Endothelial cell of umbilical vein (primary cell): ENCODE measurements at regions not wholly inside any gene's neighbourhood (a gene's known extent, or its start where the extent isn't known, plus 50 kb on each side); places are given as distances from the start of the nearest gene placed in this dataset.

Experiments used
- CTCF ChIP-seq, 2 donors: IDR thresholded peaks; 1 replicate in 1 of 2; 2 replicates in 1 of 2; pipeline ENCODE4 v1.5.1; 2011; ENCODE audit warnings: low read length in 2 of 2, mild to moderate bottlenecking in 2 of 2, moderate library complexity in 2 of 2, control low read depth in 1 of 2, inconsistent platforms in 1 of 2, low read depth in 1 of 2; ENCODE audit not compliant: insufficient read depth in 1 of 2; ENCODE audit errors: extremely low read depth in 1 of 2
- EZH2 ChIP-seq: IDR thresholded peaks from 2 replicates; pipeline ENCODE4 v1.6.1; 2012; ENCODE audit warnings: borderline replicate concordance, low read depth, mild to moderate bottlenecking, moderate library complexity, low read length, inconsistent platforms; ENCODE audit not compliant: severe bottlenecking
- FOS ChIP-seq: IDR thresholded peaks from 2 replicates; pipeline ENCODE4 v1.6.1; 2011; ENCODE audit warnings: mild to moderate bottlenecking, low read length, moderate library complexity, borderline replicate concordance; ENCODE audit not compliant: insufficient read depth
- GATA2 ChIP-seq: IDR thresholded peaks from 2 replicates; pipeline ENCODE4 v1.7.0; 2011; ENCODE audit warnings: low read depth, mild to moderate bottlenecking, moderate library complexity, mixed read lengths, low read length; ENCODE audit not compliant: insufficient read length, insufficient read depth
- JUN ChIP-seq: IDR thresholded peaks from 2 replicates; pipeline ENCODE4 v1.6.1; 2011; ENCODE audit warnings: borderline replicate concordance, low read depth; ENCODE audit not compliant: insufficient read length, insufficient read depth
- MAX ChIP-seq: IDR thresholded peaks from 2 replicates; pipeline ENCODE4 v1.6.1; 2011; ENCODE audit not compliant: insufficient read depth, insufficient read length
- MYC ChIP-seq: IDR thresholded peaks from one replicate; pipeline ENCODE4 v1.6.1; 2011; ENCODE audit warnings: mild to moderate bottlenecking, low read depth, low read length
- POLR2A ChIP-seq: IDR thresholded peaks from 2 replicates; pipeline ENCODE4 v1.6.1; 2012; ENCODE audit warnings: low read depth, mild to moderate bottlenecking, control low read depth, low read length
- POLR2AphosphoS5 ChIP-seq: IDR thresholded peaks from 2 replicates; pipeline ENCODE4 v1.6.1; 2012; ENCODE audit warnings: low read depth, mild to moderate bottlenecking, control low read depth, low read length, moderate library complexity; ENCODE audit not compliant: insufficient read depth

- no peak for TF ChIP-seq CTCF (IDR thresholded peaks at IDR 0.05; ENCODE audit: extremely low read depth in 1 of 2, insufficient read depth in 1 of 2, low read depth in 1 of 2, low read length in 2 of 2)
- TF ChIP-seq EZH2 = no peak
- TF ChIP-seq POLR2AphosphoS5 = no peak
- no peak for TF ChIP-seq POLR2A
- no peak for TF ChIP-seq MYC
- TF ChIP-seq MAX = no peak
- TF ChIP-seq JUN = no peak
- TF ChIP-seq GATA2 = no peak
- TF ChIP-seq FOS = no peak
Observed at GRCh38 chr2:886072-887022, 64.3 kb upstream of the SNTG2 start.
